Dermis blood vessel endothelial cell (primary cell): ENCODE measurements at regions not wholly inside any gene's neighbourhood (a gene's known extent, or its start where the extent isn't known, plus 50 kb on each side); places are given as distances from the start of the nearest gene placed in this dataset.
A peak's percentile ranks its signal among the peaks of the same experiment; 100 is the strongest.

ENCODE experiments used
- DNase-seq: peaks from one replicate; pipeline ENCODE4 v3.0.0; 2010

- DNase-seq, result no peak
These were observed 78.3 kb upstream of the NEK6 start for GRCh38 chr9:124179196-124180071.

GRCh38 chr9:124180557-124180956, 77.2 kb upstream of the NEK6 start:
- peak; percentile 36 for DNase-seq

DNA sequence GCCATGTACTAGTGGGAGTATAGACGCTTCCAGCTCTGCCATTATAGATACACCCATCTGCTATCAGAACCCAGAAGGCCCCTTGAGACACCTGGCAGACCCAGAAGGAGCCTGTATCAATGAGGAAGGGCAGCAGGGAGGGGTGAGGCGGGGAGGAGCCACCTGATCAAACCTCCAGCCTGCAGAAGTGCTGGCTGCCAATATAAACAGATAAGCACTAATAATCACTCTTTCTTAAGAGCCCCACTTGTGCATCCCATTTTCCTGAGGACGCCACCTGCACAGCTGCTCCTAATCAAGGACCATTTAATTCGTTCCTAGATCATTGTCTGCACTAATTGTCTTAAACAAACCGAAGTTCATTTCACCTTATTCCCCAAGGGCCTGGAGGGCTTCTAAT, 75.0 kb upstream of the NEK6 start:
- DNase-seq, result no peak

DNA sequence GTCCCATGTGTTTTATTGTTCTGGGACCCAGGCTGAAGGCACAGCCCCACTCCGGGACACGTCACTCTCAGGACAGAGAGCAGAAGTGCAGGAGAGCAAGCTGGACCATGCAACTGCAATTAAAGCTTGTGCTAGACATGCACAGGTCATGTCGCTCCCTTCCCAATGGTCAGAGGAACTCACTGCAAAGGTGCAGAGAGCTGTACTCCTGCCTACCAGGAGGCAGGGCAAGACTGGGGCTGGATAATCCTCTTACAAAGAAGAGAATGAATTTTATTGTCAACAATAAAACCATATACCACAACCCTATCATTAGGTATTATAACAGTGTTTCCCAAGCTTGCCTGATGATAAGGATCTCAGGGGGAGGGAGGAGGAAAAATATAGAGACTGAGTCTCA, 74.0 kb upstream of the NEK6 start:
- DNase-seq, result no peak

DNA sequence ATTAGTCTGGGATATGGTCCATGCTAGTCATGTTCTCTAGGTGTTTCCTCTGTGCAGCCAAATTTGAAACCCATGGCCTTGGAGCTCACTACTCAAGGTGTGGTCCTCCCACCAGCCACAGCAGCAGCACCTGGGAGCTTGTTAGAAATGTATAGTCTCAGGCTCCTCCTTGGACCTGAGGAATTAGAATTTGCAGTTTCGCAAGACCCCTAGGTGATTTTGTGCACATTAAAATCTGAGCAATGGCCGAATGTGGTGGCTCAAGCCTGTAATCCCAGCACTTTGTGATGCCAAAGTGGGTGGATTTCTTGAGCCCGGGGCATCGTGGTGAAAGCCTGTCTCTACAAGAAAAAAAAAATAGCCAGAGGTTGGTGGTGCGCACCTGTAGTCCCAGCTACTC, 72.3 kb upstream of the NEK6 start:
- no peak for DNase-seq

DNA sequence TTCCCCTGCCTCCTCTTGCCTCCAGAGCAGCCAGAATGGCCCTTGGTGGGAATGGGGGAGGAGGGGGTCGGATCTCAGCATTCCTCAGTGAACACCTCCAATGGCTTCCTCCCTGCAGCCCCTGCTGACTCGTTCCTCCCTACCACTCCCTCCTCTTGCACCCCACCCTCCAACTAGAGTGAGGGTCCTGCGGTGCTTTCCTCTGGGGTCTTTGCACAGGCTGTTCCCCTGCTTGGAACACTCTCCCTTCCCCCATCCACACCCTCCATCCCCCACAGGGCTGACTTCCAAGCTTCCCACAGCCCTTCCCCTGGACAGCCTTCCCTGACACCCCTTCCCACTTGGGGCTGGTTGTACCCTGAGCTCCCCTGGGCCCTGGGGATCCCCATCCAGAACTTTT, 70.4 kb upstream of the NEK6 start:
- no peak for DNase-seq

- DNase-seq, result no peak
These were observed 69.2 kb upstream of the NEK6 start for GRCh38 chr9:124188331-124189110.

- no peak for DNase-seq
These were observed 67.0 kb upstream of the NEK6 start for GRCh38 chr9:124190761-124191160.

DNA sequence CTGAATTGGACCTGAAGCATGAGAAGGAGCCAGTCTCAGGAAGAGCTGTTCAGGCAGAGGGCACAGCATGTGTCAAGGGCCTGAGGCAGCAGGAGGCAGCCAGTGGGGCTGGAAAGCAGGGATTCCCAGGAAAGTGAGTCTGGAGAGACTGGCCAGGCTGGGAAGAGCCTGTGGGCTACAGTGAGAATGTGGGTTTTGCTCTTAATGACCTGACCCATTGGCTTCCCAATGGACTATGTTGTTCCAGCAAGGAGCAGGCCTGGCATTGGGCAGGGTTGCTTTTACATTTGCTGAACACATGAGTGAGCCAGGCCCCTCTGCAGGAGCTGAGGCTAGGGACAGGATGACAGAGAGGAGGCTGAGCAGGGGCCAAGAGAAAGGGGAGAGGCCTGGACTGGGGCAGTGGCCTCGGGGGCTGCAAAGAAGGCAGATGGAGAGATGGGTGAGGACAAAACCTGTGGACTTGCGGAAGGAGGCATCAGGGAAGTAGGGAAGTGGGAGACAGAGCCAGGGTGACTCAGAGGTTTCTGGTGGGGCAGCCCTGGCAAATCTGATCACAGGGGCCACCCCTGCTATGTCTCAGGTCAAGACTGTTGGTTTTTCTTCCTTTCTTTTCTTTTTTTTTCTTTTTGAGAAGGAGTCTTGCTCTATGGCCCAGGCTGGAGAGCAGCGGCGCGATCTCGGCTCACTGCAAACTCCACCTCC, 65.9 kb upstream of the NEK6 start:
- DNase-seq, result no peak

GRCh38 chr9:124196814-124197176, 61.0 kb upstream of the NEK6 start:
- no peak for DNase-seq

DNA sequence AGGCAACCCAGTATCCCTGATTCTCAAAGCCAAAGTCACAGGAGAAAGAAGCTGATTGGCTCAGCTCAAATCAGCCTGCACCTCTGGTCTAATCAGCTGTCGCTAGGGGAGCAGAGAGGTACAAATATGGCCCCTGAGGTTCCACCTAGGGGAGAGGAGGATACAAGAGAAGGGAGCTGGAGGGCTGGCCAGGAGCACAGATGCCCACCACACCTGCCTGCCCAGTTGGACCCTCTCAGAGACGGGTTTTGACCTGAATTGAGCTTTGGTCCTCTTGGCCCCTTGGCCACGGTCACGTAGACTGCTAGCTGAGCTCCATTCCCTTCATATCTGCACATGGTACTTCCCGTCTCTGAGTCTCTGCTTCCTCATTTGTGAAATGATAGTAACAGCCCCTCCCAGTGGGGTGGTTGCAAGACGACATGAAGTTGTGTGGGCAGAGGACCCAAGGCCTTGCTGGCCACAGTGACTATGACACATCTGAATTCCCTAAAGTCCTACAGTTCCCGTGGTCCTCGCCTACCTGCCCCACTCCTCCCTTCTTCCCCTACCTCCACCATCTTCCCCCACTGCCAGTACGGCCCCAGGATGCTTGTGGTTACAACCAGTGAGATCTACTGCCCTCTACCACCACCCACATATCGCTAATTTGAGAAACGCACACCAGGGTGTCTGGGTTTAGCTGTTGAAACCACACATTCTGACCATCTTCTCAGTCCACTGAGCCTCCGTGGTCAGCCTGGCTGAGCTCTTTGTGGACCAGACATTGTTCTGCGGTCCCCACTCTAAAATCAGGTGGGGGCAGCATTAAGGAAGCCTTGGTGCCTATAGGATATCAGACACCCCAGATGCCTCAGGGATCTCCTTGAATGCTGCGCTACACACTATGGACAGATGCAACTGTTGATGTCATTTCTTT, 60.3 kb upstream of the NEK6 start:
- no peak for DNase-seq

DNA sequence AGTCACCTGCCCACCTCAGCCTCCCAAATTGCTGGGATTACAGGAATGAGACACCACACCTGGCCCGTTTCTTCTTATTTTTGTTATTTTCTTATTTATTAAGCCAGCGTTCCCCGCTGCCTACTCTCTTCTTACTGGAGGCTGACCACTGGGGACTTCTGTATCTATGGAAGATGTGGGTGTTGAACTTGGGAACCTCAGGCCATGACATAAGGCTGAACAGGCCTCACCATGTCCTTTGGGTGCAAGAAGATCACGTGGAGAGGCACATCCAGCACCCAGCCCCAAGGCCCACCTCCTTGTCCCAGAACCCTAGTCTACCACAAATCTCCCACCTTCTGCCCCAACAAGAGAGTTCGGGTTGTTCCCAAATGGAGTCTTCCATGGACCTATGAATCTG, 59.4 kb upstream of the NEK6 start:
- DNase-seq, result no peak

GRCh38 chr9:124198948-124199347, 58.8 kb upstream of the NEK6 start:
- no peak for DNase-seq

DNA sequence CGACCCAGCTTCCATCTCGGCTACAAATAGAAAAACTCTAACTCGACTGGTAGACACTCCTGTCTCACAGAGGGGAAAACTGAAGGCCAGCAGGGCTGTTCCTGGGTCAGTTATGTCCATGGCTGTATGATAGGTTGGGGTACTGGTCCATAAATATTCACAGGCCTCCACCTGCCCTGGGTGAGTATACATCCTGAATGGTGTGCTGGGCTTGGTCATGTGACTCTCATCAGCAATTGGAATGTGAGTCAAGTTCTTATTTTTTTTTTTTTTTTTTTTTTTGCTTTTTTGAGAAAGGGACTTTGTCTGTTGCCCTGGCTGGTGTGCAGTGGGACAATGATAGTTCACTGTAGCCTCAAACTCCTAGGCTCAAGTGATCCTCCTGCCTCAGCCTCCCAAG, 58.3 kb upstream of the NEK6 start:
- DNase-seq, result no peak

DNA sequence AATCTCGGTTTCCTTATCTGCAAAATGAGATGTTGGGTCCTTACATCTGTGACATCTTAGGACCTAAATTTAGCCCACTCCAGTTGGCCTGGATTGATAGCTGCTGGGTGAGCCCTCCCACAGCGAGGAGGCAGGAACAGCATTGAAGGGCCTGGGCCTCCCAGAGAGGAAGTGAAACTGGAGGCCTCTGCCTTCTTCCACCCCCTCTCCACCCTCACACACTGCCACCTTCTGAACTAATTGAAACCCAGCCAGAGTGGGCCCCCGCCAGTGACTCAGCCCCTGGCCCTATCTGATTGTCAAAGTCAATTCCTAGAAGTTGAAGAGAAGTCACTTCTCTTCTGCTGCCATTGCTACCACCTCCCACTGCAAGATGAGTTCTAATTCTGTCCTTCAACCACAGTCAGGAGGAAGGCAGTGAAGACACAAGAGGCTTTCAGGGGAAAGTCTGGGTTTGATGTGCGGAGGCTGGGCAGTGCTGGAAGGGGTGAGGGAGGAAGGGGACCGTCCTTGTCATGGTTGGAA, 55.2 kb upstream of the NEK6 start:
- DNase-seq, result peak; percentile 38

DNA sequence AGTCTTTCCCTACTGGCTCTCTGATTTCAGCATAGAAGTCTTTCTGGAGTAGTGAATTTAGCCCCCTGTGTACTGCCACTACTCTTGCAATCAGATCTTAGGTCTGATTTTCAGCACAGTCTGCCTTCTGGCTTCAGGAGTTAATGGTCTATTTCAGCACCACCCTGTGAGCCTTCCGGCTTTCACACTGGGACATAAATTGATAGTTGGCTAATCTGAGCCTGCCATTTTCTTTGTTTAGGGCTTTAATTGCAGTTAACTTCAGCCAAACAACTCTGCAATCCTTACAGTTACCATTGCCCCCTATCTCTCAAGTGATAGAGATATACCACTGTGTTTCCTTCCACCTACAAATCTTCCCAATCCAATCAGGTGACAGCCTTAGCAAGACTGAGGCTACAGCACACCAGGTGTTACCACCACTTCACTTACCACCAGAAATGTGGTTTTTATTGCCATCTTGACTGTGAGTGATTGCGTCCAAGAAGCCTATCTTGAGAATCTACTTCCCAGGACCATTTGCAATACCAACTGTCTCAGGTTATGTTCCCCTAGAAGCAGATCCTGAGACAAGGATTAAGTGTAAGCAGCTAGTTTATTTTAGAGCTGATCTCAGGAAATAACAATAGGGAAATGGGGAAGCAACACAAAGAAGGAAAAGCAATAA, 51.9 kb upstream of the NEK6 start:
- DNase-seq, result no peak

GRCh38 chr9:124206391-124206790, 51.4 kb upstream of the NEK6 start:
- no peak for DNase-seq
